IPS-18c (cell line): ENCODE measurements at regions not wholly inside any gene's neighbourhood (a gene's known extent, or its start where the extent isn't known, plus 50 kb on each side); places are given as distances from the start of the nearest gene placed in this dataset.

Experiments used
- H3K4me3 ChIP-seq: 2 replicates; pipeline ENCODE4 v1.7.0; 2013; ENCODE audit warnings: low read depth, mild to moderate bottlenecking, low read length, moderate library complexity; ENCODE audit not compliant: insufficient read depth
- H3K9me3 ChIP-seq: one replicate; pipeline ENCODE4 v1.6.1; 2013; ENCODE audit warnings: mild to moderate bottlenecking, low read length, moderate library complexity; ENCODE audit not compliant: control insufficient read depth, insufficient read depth

- H3K4me3 ChIP-seq, result no peak overlapping the region
- no peaks in the 10 kb centered on the region for H3K9me3 ChIP-seq
These were observed 456.0 kb downstream of the PCDH17 start for GRCh38 chr13:58087566-58087965.

GRCh38 chr13:58093394-58093793 lies 461.9 kb downstream of the PCDH17 start:
- Histone ChIP-seq H3K9me3 (no peaks in the 10 kb centered on the region), H3K4me3 (no peak overlapping the region)

- no peaks in the 10 kb centered on the region for H3K9me3 ChIP-seq
These were observed 466.3 kb downstream of the PCDH17 start for GRCh38 chr13:58097831-58098230.

GRCh38 chr13:58119351-58119750 lies 487.8 kb downstream of the PCDH17 start:
- Histone ChIP-seq H3K4me3 (no peak overlapping the region), H3K9me3 (no peaks in the 10 kb centered on the region)

More at GRCh38 chr13:58097831-58098230, 466.3 kb downstream of the PCDH17 start:
- H3K4me3 ChIP-seq, result no peak overlapping the region

GRCh38 chr13:58119804-58120203 lies 488.3 kb downstream of the PCDH17 start:
- no peak overlapping the region for H3K4me3 ChIP-seq

GRCh38 chr13:58126496-58126895 lies 495.0 kb downstream of the PCDH17 start:
- Histone ChIP-seq H3K4me3 (no peak overlapping the region), H3K9me3 (no peaks in the 10 kb centered on the region)

More at GRCh38 chr13:58119804-58120203, 488.3 kb downstream of the PCDH17 start:
- H3K9me3 ChIP-seq, result no peaks in the 10 kb centered on the region

- Histone ChIP-seq H3K9me3 (no peaks in the 10 kb centered on the region), H3K4me3 (no peak overlapping the region)
These were observed 502.5 kb downstream of the PCDH17 start for GRCh38 chr13:58134012-58134411.

GRCh38 chr13:58134525-58134924 lies 503.0 kb downstream of the PCDH17 start:
- Histone ChIP-seq H3K4me3 (no peak overlapping the region), H3K9me3 (no peaks in the 10 kb centered on the region)

GRCh38 chr13:58142952-58143351 lies 511.4 kb downstream of the PCDH17 start:
- peaks cover 6% of the 10 kb centered on the region for H3K9me3 ChIP-seq

GRCh38 chr13:58144616-58145015 lies 513.1 kb downstream of the PCDH17 start:
- H3K4me3 ChIP-seq, result no peak overlapping the region
- H3K9me3 ChIP-seq, result peaks cover 6% of the 10 kb centered on the region

More at GRCh38 chr13:58142952-58143351, 511.4 kb downstream of the PCDH17 start:
- H3K4me3 ChIP-seq, result no peak overlapping the region

- Histone ChIP-seq H3K4me3 (no peak overlapping the region), H3K9me3 (no peaks in the 10 kb centered on the region)
These were observed 519.9 kb downstream of the PCDH17 start for GRCh38 chr13:58151452-58151851.

GRCh38 chr13:58160980-58161379 lies 529.4 kb downstream of the PCDH17 start:
- Histone ChIP-seq H3K4me3 (no peak overlapping the region), H3K9me3 (no peaks in the 10 kb centered on the region)

- Histone ChIP-seq H3K4me3 (no peak overlapping the region), H3K9me3 (no peaks in the 10 kb centered on the region)
These were observed 534.1 kb downstream of the PCDH17 start for GRCh38 chr13:58165617-58166016.

GRCh38 chr13:58181111-58181510 lies 549.6 kb downstream of the PCDH17 start:
- Histone ChIP-seq H3K4me3 (no peak overlapping the region), H3K9me3 (peaks cover 2% of the 10 kb centered on the region)

- Histone ChIP-seq H3K4me3 (no peak overlapping the region), H3K9me3 (no peaks in the 10 kb centered on the region)
These were observed 556.3 kb downstream of the PCDH17 start for GRCh38 chr13:58187881-58188280.

GRCh38 chr13:58190577-58190976 lies 559.0 kb downstream of the PCDH17 start:
- H3K4me3 ChIP-seq, result no peak overlapping the region
- H3K9me3 ChIP-seq, result no peaks in the 10 kb centered on the region

- Histone ChIP-seq H3K9me3 (no peaks in the 10 kb centered on the region), H3K4me3 (no peak overlapping the region)
These were observed 560.2 kb downstream of the PCDH17 start for GRCh38 chr13:58191754-58192153.

GRCh38 chr13:58202099-58202498 lies 570.6 kb downstream of the PCDH17 start:
- no peaks in the 10 kb centered on the region for H3K9me3 ChIP-seq
- H3K4me3 ChIP-seq, result no peak overlapping the region

GRCh38 chr13:58207501-58207900 lies 576.0 kb downstream of the PCDH17 start:
- Histone ChIP-seq H3K4me3 (no peak overlapping the region), H3K9me3 (no peaks in the 10 kb centered on the region)
